WTC11 (cell line): ENCODE measurements at regions not wholly inside any gene's neighbourhood (a gene's known extent, or its start where the extent isn't known, plus 50 kb on each side); places are given as distances from the start of the nearest gene placed in this dataset.
"Not testable (repeated sequence)": the region's sequence is repeated elsewhere in the genome, so short reads cannot be mapped to it uniquely, and the experiment has no call there.

ENCODE experiments used
- CTCF ChIP-seq: fragments of 200-600 bp; IDR thresholded peaks from 2 replicates; pipeline ENCODE4 v1.8.0; 2022; ENCODE audit warnings: antibody characterized with exemption
- SP1 ChIP-seq: sonication (generic); formaldehyde crosslinking; conservative IDR thresholded peaks from 2 replicates; pipeline ENCODE4 v1.8.1; 2022; ENCODE audit warnings: missing genetic modification reagents
- ZNF512 ChIP-seq: sonication (generic); formaldehyde crosslinking; IDR thresholded peaks from 2 replicates; pipeline ENCODE4 v1.8.1; 2022; ENCODE audit warnings: missing genetic modification reagents, borderline replicate concordance

GRCh38 chrX:4613651-4614050 lies 900.2 kb upstream of the PRKX start:
- TF ChIP-seq CTCF; SP1 (CRISPR knock-in tag); ZNF512 (CRISPR knock-in tag): not testable (repeated sequence)
